Keratinocyte (primary cell): ENCODE measurements at regions not wholly inside any gene's neighbourhood (a gene's known extent, or its start where the extent isn't known, plus 50 kb on each side); places are given as distances from the start of the nearest gene placed in this dataset.

Experiments
- DNase-seq: peaks from one replicate; pipeline ENCODE4 v3.0.0-alpha.2; 2011; ENCODE audit warnings: low read depth, missing footprints, low spot score
- FAIRE-seq: peaks from 2 replicates; lab custom pipeline; 2011; peaks lifted over from hg19 to GRCh38; lab: Jason Lieb, UNC
- H2AFZ ChIP-seq: 2 replicates; pipeline ENCODE4 v1.6.0; 2012; ENCODE audit warnings: low read length, control low read depth, inconsistent platforms; ENCODE audit not compliant: control insufficient read depth
- H3K27ac ChIP-seq: 2 replicates; pipeline ENCODE4 v1.5.1; 2011; ENCODE audit warnings: low read length; ENCODE audit not compliant: control insufficient read depth, insufficient read depth
- H3K27me3 ChIP-seq: 3 replicates; pipeline ENCODE4 v1.6.0; 2011; ENCODE audit warnings: low read length; ENCODE audit not compliant: control insufficient read depth, insufficient read depth; ENCODE audit errors: extremely low read depth
- H3K36me3 ChIP-seq, 2 experiments: 2 replicates in 1 of 2; 3 replicates in 1 of 2; pipeline ENCODE4 v1.5.1; 2011; ENCODE audit warnings: low read length in 2 of 2, mild to moderate bottlenecking in 1 of 2; ENCODE audit not compliant: control insufficient read depth in 2 of 2, insufficient read depth in 2 of 2; ENCODE audit errors: extremely low read depth in 1 of 2
- H3K4me1 ChIP-seq: 3 replicates; pipeline ENCODE4 v1.5.1; 2011; ENCODE audit warnings: low read length; ENCODE audit not compliant: control insufficient read depth, insufficient read depth; ENCODE audit errors: extremely low read depth
- H3K4me2 ChIP-seq: 3 replicates; pipeline ENCODE4 v1.6.0; 2011; ENCODE audit warnings: low read depth, low read length; ENCODE audit not compliant: control insufficient read depth, insufficient read depth; ENCODE audit errors: extremely low read depth
- H3K4me3 ChIP-seq, 3 experiments: fragments of 200-600 bp in 1 of 3; sonication (generic) in 1 of 3; 2 replicates in 2 of 3; 3 replicates in 1 of 3; pipeline ENCODE4 v1.5.1; 2011 to 2016; ENCODE audit warnings: low read length in 3 of 3, mild to moderate bottlenecking in 3 of 3, control low read depth in 2 of 3, inconsistent platforms in 1 of 3, low read depth in 1 of 3, mixed read lengths in 1 of 3, mixed run types in 1 of 3, moderate library complexity in 1 of 3; ENCODE audit not compliant: control insufficient read depth in 2 of 3, insufficient read depth in 2 of 3; ENCODE audit errors: extremely low read depth in 1 of 3
- H3K79me2 ChIP-seq: 2 replicates; pipeline ENCODE4 v1.6.0; 2012; ENCODE audit warnings: low read length; ENCODE audit not compliant: control insufficient read depth, insufficient read depth
- H3K9ac ChIP-seq: 3 replicates; pipeline ENCODE4 v1.6.0; 2011; ENCODE audit warnings: low read length; ENCODE audit not compliant: control insufficient read depth, insufficient read depth; ENCODE audit errors: extremely low read depth
- H3K9me1 ChIP-seq: 3 replicates; pipeline ENCODE4 v1.6.0; 2011; ENCODE audit warnings: low read length; ENCODE audit not compliant: control insufficient read depth, insufficient read depth; ENCODE audit errors: extremely low read depth
- H3K9me3 ChIP-seq: 2 replicates; pipeline ENCODE4 v1.5.1; 2012; ENCODE audit warnings: low read depth, low read length; ENCODE audit not compliant: control insufficient read depth
- H4K20me1 ChIP-seq: 3 replicates; pipeline ENCODE4 v1.6.0; 2011; ENCODE audit warnings: low read length; ENCODE audit not compliant: control insufficient read depth, insufficient read depth; ENCODE audit errors: extremely low read depth
- EZH2 ChIP-seq: IDR thresholded peaks from one replicate; pipeline ENCODE4 v1.6.1; 2012; ENCODE audit warnings: inconsistent platforms, mild to moderate bottlenecking, low read length, moderate library complexity
- dilution Hi-C: fragments of 300-500 bp; cut with MboI; formaldehyde crosslinking; loops from one replicate; pipeline ENCODE4 v1.7.0; 2020; ENCODE audit warnings: low sequenced_read_pairs; ENCODE audit not compliant: extremely low pct_ligation_motif_present
- TF ChIP-seq, protein P1 (sequence below), 3 experiments: IDR thresholded peaks in 1 of 3; conservative IDR thresholded peaks in 1 of 3; optimal IDR thresholded peaks in 1 of 3; 2 replicates in 2 of 3; 3 replicates in 1 of 3; pipeline versions ENCODE3 to v1.5.1; 2011; ENCODE audit warnings: low read length in 3 of 3, mild to moderate bottlenecking in 3 of 3, moderate library complexity in 2 of 3, control low read depth in 1 of 3, inconsistent platforms in 1 of 3; ENCODE audit not compliant: insufficient read depth in 2 of 3; ENCODE audit errors: extremely low read depth in 1 of 3

GRCh38 chrX:40340116-40340515 lies 240.7 kb upstream of the ATP6AP2 start:
- Histone ChIP-seq H4K20me1 (no peaks in the 10 kb centered on the region), H3K36me3 (no peaks in the 10 kb centered on the region), H3K9ac (no peak overlapping the region), H3K27ac (no peak overlapping the region), H3K79me2 (no peaks in the 10 kb centered on the region), H2AFZ (no peak overlapping the region), H3K27me3 (no peaks in the 10 kb centered on the region), H3K9me3 (no peaks in the 10 kb centered on the region), H3K4me1 (no peaks in the 10 kb centered on the region), H3K9me1 (no peaks in the 10 kb centered on the region), H3K4me2 (no peak overlapping the region), H3K4me3 (no peak overlapping the region)
- FAIRE-seq = no peak
- DNase-seq = no peak
- TF ChIP-seq, protein P1, sequence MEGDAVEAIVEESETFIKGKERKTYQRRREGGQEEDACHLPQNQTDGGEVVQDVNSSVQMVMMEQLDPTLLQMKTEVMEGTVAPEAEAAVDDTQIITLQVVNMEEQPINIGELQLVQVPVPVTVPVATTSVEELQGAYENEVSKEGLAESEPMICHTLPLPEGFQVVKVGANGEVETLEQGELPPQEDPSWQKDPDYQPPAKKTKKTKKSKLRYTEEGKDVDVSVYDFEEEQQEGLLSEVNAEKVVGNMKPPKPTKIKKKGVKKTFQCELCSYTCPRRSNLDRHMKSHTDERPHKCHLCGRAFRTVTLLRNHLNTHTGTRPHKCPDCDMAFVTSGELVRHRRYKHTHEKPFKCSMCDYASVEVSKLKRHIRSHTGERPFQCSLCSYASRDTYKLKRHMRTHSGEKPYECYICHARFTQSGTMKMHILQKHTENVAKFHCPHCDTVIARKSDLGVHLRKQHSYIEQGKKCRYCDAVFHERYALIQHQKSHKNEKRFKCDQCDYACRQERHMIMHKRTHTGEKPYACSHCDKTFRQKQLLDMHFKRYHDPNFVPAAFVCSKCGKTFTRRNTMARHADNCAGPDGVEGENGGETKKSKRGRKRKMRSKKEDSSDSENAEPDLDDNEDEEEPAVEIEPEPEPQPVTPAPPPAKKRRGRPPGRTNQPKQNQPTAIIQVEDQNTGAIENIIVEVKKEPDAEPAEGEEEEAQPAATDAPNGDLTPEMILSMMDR (optimal IDR thresholded peaks at IDR 0.05 in 1 of 3, IDR thresholded peaks at IDR 0.05 in 1 of 3, conservative IDR thresholded peaks at IDR 0.05 in 1 of 3; ENCODE audit: extremely low read depth in 1 of 3, insufficient read depth in 2 of 3, low read length in 3 of 3) = no peak
- TF ChIP-seq EZH2 = no peak
- dilution Hi-C loops = no loop called here

DNA sequence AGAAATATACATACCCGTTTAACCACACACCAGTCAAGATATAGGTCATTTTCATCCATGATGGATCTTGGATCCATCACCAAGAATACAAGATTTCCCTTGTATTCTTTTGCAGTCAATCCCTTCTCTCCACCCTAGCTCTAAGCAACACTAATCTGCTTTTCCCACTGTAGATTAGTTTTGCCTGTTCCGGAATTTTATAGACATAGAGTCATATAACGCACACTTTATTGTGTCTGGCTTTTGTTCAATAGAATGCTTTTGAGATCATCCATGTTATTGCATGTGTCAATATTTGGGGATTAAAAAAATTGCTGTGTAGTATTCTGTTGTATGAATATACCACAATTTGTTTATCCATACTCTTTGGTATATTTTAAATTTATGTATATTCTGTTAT lies 235.6 kb upstream of the BCOR start:
- Histone ChIP-seq H3K36me3 (no peaks in the 10 kb centered on the region), H3K27ac (no peak overlapping the region), H3K4me2 (no peak overlapping the region), H3K4me3 (no peak overlapping the region), H3K9me1 (no peaks in the 10 kb centered on the region), H2AFZ (no peak overlapping the region), H3K9me3 (no peaks in the 10 kb centered on the region), H3K27me3 (no peaks in the 10 kb centered on the region), H4K20me1 (no peaks in the 10 kb centered on the region), H3K9ac (no peak overlapping the region), H3K4me1 (no peaks in the 10 kb centered on the region), H3K79me2 (no peaks in the 10 kb centered on the region)
- FAIRE-seq = no peak
- no peak for TF ChIP-seq EZH2
- TF ChIP-seq, protein P1 (optimal IDR thresholded peaks at IDR 0.05 in 1 of 3, IDR thresholded peaks at IDR 0.05 in 1 of 3, conservative IDR thresholded peaks at IDR 0.05 in 1 of 3; ENCODE audit: extremely low read depth in 1 of 3, insufficient read depth in 2 of 3, low read length in 3 of 3) = no peak
- dilution Hi-C loops = no loop called here
- no peak for DNase-seq
